ENCODE measurements at regions not wholly inside any gene's neighbourhood (a gene's known extent, or its start where the extent isn't known, plus 50 kb on each side); places are given as distances from the start of the nearest gene placed in this dataset.

GRCh38 chr14:87001333-87001732 lies 991.6 kb downstream of the GALC start:
- POLR2A ChIA-PET, result no interaction called here
- H3K4me3 ChIP-seq (ENCODE audit: low read depth, low read length), result no peak overlapping the region
- no peak for DNase-seq (ENCODE audit: low read depth, low spot score)
- no peak for TF ChIP-seq CTCF (IDR thresholded peaks at IDR 0.05; ENCODE audit: insufficient read depth, low read length, missing control alignments)
- CTCF ChIA-PET, result no interaction called here

- ChIA-PET POLR2A (interaction anchor here (0.6 kb wide), 1 partner anchor 11 kb away, joined by 3 read pairs; no protein-coding TSS in a partner anchor), CTCF (no interaction called here)
- no peak for DNase-seq (ENCODE audit: low read depth, low spot score)
- H3K4me3 ChIP-seq (ENCODE audit: low read depth, low read length), result no peak overlapping the region
- TF ChIP-seq CTCF (IDR thresholded peaks at IDR 0.05; ENCODE audit: insufficient read depth, low read length, missing control alignments), result no peak
These were observed 992.9 kb downstream of the GALC start for GRCh38 chr14:87000081-87000480.

GRCh38 chr14:86999036-86999435 lies 993.9 kb downstream of the GALC start:
- H3K4me3 ChIP-seq (ENCODE audit: low read depth, low read length), result no peak overlapping the region
- CTCF ChIA-PET, result no interaction called here
- no peak for DNase-seq (ENCODE audit: low read depth, low spot score)
- TF ChIP-seq CTCF (IDR thresholded peaks at IDR 0.05; ENCODE audit: insufficient read depth, low read length, missing control alignments), result no peak
- POLR2A ChIA-PET, result no interaction called here

- POLR2A ChIA-PET, result interaction anchor here (0.6 kb wide), 1 partner anchor 136 kb away, joined by 4 read pairs; no protein-coding TSS in a partner anchor
- H3K4me3 ChIP-seq (ENCODE audit: low read depth, low read length), result no peak overlapping the region
- no peak for TF ChIP-seq CTCF (IDR thresholded peaks at IDR 0.05; ENCODE audit: insufficient read depth, low read length, missing control alignments)
- CTCF ChIA-PET, result no interaction called here
- DNase-seq (ENCODE audit: low read depth, low spot score), result no peak
These were observed 995.7 kb downstream of the GALC start for GRCh38 chr14:86997271-86997670.

- DNase-seq (ENCODE audit: low read depth, low spot score), result no peak
- POLR2A ChIA-PET, result no interaction called here
These were observed 1002.6 kb downstream of the GALC start for GRCh38 chr14:86990396-86990795.

GRCh38 chr14:86989285-86989684 lies 1003.7 kb downstream of the GALC start:
- ChIA-PET POLR2A (no interaction called here), CTCF (no interaction called here)
- DNase-seq (ENCODE audit: low read depth, low spot score), result no peak
- no peak for TF ChIP-seq CTCF (IDR thresholded peaks at IDR 0.05; ENCODE audit: insufficient read depth, low read length, missing control alignments)
- no peak overlapping the region for H3K4me3 ChIP-seq (ENCODE audit: low read depth, low read length)

More at GRCh38 chr14:86990396-86990795, 1002.6 kb downstream of the GALC start:
- TF ChIP-seq CTCF (IDR thresholded peaks at IDR 0.05; ENCODE audit: insufficient read depth, low read length, missing control alignments), result no peak
- H3K4me3 ChIP-seq (ENCODE audit: low read depth, low read length), result no peak overlapping the region
- CTCF ChIA-PET, result no interaction called here

Measured in AG04449 (cell line).